ENCODE measurements at regions not wholly inside any gene's neighbourhood (a gene's known extent, or its start where the extent isn't known, plus 50 kb on each side); places are given as distances from the start of the nearest gene placed in this dataset.

DNA sequence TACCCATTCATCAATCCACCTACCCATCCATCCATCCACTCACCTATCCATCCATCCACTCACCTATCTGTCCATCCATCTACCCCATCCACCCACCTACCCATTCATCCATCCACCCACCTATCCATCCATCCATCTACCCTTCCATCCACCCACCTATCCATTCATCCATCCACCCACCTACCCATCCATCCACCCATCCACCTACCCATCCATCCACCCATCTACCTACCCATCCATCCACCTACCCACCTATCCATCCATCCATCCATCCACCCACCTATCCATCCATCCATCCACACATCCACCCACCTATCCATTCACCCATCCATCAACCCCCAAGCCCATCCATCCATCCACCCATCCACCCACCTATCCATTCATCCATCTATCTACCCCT lies 267.1 kb downstream of the MRTFB start:
- TF ChIP-seq, protein P1, sequence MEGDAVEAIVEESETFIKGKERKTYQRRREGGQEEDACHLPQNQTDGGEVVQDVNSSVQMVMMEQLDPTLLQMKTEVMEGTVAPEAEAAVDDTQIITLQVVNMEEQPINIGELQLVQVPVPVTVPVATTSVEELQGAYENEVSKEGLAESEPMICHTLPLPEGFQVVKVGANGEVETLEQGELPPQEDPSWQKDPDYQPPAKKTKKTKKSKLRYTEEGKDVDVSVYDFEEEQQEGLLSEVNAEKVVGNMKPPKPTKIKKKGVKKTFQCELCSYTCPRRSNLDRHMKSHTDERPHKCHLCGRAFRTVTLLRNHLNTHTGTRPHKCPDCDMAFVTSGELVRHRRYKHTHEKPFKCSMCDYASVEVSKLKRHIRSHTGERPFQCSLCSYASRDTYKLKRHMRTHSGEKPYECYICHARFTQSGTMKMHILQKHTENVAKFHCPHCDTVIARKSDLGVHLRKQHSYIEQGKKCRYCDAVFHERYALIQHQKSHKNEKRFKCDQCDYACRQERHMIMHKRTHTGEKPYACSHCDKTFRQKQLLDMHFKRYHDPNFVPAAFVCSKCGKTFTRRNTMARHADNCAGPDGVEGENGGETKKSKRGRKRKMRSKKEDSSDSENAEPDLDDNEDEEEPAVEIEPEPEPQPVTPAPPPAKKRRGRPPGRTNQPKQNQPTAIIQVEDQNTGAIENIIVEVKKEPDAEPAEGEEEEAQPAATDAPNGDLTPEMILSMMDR (IDR thresholded peaks at IDR 0.05): no peak
- TF ChIP-seq POLR2A (IDR thresholded peaks at IDR 0.05; ENCODE audit: low read depth): no peak
